Erythroblast (primary cell): ENCODE measurements at regions not wholly inside any gene's neighbourhood (a gene's known extent, or its start where the extent isn't known, plus 50 kb on each side); places are given as distances from the start of the nearest gene placed in this dataset.

Experiments
- DNase-seq, 2 experiments: peaks; one replicate each; lab custom pipeline; 2025; lab: John Stamatoyannopoulos, UW
- GATA1 ChIP-seq: IDR thresholded peaks from 2 replicates; pipeline ENCODE4 v1.6.1; 2011; ENCODE audit warnings: low read depth, mild to moderate bottlenecking, control low read depth, low read length, moderate library complexity
- POLR2A ChIP-seq: IDR thresholded peaks from 2 replicates; pipeline ENCODE4 v1.6.1; 2011; ENCODE audit warnings: mild to moderate bottlenecking, low read length

DNA sequence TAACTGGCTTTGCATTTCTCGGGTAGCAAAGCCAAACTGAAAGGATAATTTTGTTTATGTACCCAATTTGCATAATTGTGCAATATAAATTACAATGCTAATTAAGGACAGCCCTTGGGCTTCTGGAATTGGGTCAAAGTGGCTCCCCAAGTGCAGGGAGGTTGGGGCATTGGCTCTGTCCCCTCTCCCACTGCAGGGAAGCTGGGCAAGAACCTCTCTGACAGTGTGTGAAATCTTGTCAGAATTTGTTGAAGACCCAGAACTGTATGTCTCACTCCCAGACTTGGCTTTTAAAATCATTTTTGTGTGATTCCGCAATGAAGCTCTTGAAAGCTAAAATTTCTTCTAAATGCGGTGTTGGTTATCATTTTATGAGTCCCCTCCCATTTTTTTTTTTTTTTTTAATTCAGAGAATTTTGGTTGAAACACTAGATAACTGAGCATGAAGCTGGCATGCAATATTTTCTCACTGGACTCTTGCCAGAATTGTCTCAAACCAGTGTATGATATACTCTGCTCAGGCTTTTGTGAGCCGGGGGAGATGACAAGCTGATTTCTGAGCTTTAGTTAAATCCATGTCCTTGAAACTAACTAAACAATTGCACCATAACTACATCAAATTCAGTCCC lies 878.9 kb upstream of the CXADR start:
- TF ChIP-seq POLR2A, result no peak
- TF ChIP-seq GATA1, result no peak
- peak; percentile 14 to 47 for DNase-seq

DNA sequence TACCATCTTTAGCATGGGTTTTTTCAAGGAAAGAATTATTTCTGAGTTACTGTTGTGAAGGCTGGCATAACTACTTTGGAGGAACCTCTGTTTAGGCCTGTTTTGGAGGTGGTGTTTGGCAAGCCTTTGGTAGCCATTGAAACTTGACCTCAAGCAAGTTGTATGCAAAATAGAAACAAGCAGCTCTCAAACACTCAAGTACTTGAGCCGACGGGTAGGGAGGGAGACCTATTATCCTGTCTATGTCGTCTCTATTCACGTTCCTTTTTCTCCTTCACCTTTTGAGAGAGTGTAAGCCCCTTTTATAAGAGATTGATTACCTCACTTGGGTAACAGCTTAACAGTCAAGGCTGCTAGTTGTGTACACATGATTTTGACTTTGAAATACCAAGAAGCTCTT lies 878.3 kb upstream of the CXADR start:
- TF ChIP-seq GATA1, result no peak
- no peak for TF ChIP-seq POLR2A
- no peak for DNase-seq

DNA sequence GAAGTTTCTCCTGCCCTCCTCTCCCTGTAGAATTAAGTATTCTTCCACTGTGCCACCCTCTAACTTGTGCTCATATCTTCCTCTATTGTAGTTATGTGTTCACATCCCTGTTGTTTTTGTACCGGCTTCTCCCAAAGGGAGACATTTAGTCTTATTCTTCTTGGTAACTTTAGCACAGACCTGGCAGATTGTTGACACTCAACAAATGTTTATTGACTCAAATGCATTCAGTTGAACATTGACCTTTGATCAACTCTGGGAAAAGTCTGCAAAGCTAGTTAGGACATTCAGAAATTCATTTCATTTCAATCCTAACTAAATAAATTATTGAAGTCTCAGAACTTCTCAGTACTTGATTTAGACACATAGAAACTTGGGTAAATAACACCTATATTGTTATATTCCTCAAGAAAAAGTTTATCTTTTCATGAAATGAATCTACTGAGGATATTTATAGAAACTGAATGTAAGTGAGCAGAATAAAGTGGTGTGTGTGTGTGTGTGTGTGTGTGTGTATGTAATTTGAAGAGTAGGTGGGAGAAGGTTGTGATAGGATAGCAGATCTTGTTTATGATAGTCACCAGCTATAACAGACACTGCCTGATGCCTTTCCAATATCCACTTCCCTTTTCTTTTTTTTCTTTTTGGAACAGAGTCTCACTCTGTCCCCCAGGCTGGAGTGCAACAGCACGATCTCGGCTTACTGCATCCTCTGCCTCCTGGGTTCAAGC lies 872.4 kb upstream of the CXADR start:
- TF ChIP-seq GATA1, result no peak
- no peak for DNase-seq

DNA sequence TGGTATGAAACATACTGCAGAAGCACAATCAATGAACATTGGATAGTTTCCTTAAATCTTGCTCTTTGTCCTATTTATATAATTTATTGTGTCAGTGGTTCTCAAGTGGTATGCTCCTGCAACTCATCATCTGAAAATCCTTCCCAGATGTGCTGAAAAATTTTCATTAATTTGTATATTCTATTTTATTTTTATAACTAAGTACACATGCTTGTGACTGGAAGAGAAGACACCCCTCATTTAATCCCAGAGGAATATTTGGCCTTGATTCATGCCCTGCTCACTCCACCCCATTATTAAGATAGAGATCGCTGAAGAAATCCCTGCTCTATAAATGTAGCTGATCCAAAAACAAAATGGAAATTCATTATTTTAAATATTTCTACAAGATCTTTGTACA lies 870.5 kb upstream of the CXADR start:
- TF ChIP-seq POLR2A (no peak), GATA1 (no peak)

DNA sequence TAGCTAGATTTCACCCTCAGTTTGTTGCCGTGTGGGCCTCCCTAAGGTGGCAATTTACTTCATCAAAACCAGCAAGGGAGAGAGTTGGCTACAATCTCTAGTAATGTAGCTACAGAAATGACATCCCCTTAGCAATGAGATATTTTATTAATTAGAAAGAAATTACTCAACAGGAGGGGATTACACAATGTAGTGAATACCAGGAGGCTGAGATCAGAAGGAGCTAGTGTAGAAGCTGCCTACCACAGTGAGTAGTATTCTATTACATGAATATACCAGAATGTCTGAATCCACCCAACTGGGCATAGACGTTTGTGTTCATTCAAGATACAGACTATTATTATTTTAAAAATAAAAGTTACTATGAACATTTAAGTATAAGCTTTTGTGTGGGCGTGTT lies 868.2 kb upstream of the CXADR start:
- DNase-seq, result no peak
- TF ChIP-seq POLR2A, result no peak
- no peak for TF ChIP-seq GATA1

More for the DNA sequence above, 870.5 kb upstream of the CXADR start:
- DNase-seq, result no peak

DNA sequence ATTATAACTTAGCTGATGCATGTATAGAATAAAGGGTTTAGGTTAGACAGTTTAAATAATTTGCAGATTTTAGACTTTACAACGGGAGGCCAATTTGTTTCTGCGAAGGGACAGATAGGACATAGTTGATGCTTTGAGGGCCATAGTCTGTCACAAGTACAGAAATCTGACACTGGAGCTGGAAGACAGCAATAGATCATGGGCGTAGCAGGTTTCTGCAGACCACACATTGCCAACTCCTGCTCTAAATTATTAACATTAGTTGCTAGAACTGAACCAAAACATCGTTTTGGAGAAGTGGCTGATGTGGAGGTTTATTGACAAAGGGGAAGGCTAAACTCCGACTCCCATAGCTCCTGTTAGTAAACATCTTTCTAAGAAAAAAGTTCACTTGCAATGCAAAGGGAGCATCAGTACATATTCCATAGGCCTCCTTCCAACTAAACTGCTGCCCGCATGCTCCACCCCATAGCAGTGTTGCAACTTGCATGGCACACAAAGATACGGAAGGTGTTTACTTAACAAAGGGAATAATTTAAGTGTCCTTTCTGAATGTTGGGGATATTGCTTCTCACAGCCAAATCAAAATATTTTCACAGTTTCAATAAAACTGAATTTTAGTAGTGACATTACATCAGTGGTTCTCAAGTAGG lies 862.0 kb upstream of the CXADR start:
- DNase-seq, result no peak
- TF ChIP-seq POLR2A (no peak), GATA1 (no peak)

DNA sequence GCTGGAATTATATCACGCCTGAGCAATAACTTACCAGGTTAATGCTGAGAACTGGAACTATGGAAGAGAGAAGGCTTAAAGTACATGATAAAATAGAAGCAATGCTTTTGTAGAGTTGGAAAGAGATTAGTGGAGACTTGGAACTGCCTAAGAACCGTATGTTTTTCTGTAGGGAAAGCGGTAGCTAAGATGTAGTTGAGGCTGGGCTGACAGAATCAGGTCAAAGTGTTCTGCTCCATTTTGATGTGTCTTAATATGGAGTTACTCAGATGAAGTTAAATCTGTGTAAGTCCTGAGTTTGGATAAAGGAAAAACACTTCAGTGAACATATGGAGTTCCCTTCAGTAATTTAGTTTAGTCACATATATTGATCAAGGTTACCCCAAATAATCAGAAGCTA lies 860.9 kb upstream of the CXADR start:
- TF ChIP-seq POLR2A, result no peak
- DNase-seq, result no peak

DNA sequence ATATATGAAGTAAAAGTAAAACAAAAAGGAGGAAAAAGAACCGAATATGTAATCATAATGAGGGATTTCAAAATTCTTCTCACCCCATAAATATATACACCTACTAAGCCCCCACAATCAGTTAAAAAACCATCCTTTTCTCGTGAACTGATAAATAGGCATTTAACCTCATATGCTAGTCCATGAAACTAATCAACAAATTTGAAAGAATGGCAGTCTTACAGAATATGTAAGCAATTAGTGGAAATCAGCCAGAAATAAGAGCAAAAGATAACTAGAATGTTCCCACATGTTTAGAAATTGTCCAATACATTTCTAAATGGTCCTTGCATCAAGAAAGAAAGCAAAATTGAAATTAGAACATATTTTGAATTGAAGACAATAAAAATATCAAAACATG lies 849.4 kb upstream of the CXADR start:
- no peak for TF ChIP-seq POLR2A
- TF ChIP-seq GATA1, result no peak
- no peak for DNase-seq

DNA sequence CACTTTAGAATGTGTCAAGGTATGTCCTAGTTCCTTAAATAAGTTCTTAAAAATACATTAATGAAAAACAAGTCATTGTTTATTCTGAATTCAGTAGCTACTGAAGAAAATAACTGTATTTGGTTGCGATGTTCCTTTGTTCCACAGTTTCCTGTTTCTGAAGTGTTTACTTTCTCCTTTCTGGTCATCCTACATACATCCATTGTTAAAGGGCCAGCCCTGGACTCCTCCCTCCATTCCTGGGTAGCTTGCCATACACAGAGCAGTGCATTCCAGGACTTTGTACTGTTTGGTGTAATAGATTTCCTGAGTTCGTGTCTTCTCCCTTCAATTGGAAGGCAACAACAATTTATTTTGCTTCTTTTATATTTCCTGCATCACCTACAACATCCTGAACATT lies 845.4 kb upstream of the CXADR start:
- DNase-seq, result no peak
- TF ChIP-seq GATA1 (no peak), POLR2A (no peak)

DNA sequence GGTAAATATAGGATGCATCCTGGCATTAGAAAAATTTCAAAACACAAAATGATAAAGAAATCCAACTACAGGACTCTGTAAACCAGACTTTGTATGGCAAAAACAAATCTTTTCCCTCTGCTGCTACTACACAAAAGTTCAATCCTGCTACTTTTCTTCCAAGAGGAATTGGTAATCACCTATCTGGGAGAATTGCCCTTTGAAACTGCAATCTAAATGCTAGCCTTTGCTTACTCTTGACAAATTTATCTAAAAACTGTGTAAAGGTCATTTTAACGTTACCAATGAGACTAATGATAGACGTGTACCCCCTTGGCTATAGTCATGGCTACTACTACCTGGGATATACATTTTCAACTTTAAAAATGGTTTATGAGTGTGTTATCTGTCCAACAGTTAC lies 837.9 kb upstream of the CXADR start:
- DNase-seq, result no peak
- TF ChIP-seq GATA1 (no peak), POLR2A (no peak)

DNA sequence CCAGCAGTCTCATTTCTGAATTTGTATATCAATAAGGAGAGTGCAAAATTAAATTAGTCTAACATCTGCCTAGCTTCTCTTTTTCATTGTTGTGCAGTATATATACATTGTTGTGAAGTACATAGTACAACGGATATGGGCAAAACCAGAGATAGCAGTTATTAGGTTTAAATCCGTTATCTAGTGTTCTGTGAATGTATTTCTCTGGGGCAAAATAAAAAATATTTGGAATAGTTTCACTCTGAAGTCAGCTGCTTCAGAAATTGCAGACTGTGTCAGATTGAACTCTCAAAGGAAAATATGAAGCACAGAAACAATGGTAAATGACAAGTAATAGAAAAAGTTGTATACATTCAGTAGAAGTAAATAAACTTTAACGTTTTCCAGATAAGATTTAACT lies 836.5 kb upstream of the CXADR start:
- TF ChIP-seq POLR2A (no peak), GATA1 (no peak)
- DNase-seq, result no peak

DNA sequence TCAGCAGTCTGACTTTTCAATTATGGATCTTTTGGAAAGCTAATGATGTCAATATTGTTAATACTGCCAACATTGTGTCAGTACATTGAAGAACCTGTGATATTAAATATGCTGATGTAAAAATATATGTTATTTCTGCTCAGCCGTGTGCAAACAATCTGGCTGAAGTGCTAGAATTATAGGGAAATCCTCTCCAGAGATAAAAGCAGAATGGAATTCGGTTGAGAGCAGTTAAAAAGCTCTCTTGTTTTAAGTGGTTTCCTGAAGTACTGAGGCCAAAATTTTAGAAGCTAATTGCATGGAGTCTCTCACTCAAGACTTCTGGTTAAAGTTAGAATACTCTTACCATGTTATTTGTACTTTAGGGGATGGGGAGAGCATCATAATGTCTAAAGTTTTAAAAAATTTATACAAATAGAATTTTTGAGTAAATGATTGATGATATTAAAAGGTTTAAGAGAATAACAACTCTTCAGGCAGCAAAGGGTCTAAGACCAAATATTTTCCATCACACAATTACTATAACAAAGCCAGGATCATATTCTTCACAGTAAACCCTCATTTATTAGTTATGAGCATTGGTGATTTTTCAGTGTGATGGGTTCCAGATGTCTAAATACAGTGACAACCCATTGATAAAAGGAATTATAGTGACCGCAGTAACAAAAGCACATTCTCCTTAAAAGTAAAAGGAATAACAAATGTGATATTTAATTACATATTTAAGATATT lies 834.2 kb upstream of the CXADR start:
- TF ChIP-seq POLR2A, result no peak
- TF ChIP-seq GATA1, result no peak

DNA sequence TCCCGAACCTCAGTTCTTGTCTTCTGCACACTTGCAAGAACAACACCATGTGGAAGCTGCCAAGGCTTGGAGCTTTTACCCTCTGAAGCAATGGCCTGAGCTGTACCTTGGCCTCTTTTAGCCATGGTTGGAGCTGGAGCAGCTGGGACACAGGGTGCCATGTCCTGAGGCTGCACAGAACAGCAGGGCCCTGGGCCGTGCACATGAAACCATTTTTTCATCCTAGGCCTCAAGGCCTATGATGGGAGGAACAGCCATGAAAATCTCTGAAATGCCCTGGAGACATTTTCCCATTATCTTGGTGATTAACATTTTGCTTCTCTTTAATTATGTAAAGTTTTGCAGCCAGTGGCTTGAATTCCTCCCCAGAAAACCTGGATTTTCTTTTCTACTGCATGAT lies 817.8 kb upstream of the CXADR start:
- no peak for DNase-seq
- TF ChIP-seq GATA1 (no peak), POLR2A (no peak)

More for the DNA sequence above, 834.2 kb upstream of the CXADR start:
- no peak for DNase-seq

DNA sequence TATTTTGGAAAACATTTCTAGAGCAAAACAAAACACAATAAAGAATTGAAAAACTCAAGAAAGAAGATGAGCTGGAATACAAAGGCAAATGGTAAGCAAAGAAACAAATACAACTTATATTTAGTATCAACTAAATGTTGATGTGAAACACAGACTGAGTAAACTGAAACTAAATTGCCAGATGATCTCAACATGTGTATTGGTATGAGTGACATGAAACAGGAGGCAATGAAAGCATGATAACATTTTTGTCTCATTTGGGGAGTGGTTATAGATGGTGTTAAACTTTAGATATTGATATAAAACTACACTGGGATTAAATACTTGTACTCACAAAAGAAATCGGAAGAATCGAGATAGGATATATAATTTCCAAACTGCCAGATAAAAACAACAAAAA lies 805.6 kb upstream of the CXADR start:
- no peak for DNase-seq
- no peak for TF ChIP-seq GATA1
- no peak for TF ChIP-seq POLR2A
